Upper lobe of left lung (tissue), 6 donors: ENCODE measurements at regions not wholly inside any gene's neighbourhood (a gene's known extent, or its start where the extent isn't known, plus 50 kb on each side); places are given as distances from the start of the nearest gene placed in this dataset.

Source experiments
- ATAC-seq, 2 donors: fragments of 200-7000 bp; cut with Tn5 transposase; one replicate each; pipeline ENCODE4 v1.9.1; 2022; ENCODE audit warnings: mild to moderate bottlenecking in 2 of 2, moderate library complexity in 2 of 2; ENCODE audit not compliant: low FRiP score in 2 of 2
- DNase-seq, 2 donors: peaks; one replicate each; pipeline ENCODE4 v3.0.0-alpha.2; 2019 to 2020
- H3K27ac ChIP-seq, 4 donors: fragments of 200-600 bp; sonication (generic); one replicate each; pipeline ENCODE4 v1.5.1; 2016 to 2019
- H3K27me3 ChIP-seq, 4 donors: fragments of 200-600 bp; sonication (generic); one replicate each; pipeline ENCODE4 v1.5.1; 2017 to 2019
- H3K36me3 ChIP-seq, 4 donors: fragments of 200-600 bp; sonication (generic); one replicate each; pipeline ENCODE4 v1.5.1; 2016 to 2019
- H3K4me1 ChIP-seq, 4 donors: fragments of 200-600 bp; sonication (generic); one replicate each; pipeline ENCODE4 v1.5.1; 2018 to 2019
- H3K4me3 ChIP-seq, 4 donors: fragments of 200-600 bp; sonication (generic); one replicate each; pipeline ENCODE4 v1.5.1; 2017 to 2019; ENCODE audit warnings: mild to moderate bottlenecking in 2 of 4, moderate library complexity in 1 of 4
- H3K9me3 ChIP-seq, 4 donors: fragments of 200-600 bp; sonication (generic); one replicate each; pipeline ENCODE4 v1.5.1; 2018 to 2019
- CTCF ChIP-seq, 6 experiments: fragments of 450-650 bp in 4 of 6; fragments of 200-600 bp in 2 of 6; sonication (generic) in 2 of 6; IDR thresholded peaks; one replicate each; pipeline ENCODE4 v1.5.1; 2016 to 2019; ENCODE audit warnings: antibody characterized with exemption in 6 of 6
- EP300 ChIP-seq, 4 donors: sonication (generic); formaldehyde crosslinking; IDR thresholded peaks; one replicate each; pipeline ENCODE4 v1.5.1; 2017; ENCODE audit warnings: antibody characterized with exemption in 4 of 4, control low read depth in 2 of 4
- POLR2A ChIP-seq, 4 donors: fragments of 450-650 bp; IDR thresholded peaks; one replicate each; pipeline ENCODE4 v1.5.1; 2016 to 2017; ENCODE audit warnings: antibody characterized with exemption in 4 of 4, mild to moderate bottlenecking in 2 of 4
- POLR2AphosphoS5 ChIP-seq, 2 donors: sonication (generic); formaldehyde crosslinking; IDR thresholded peaks; one replicate each; pipeline ENCODE4 v1.5.1; 2017; ENCODE audit warnings: antibody characterized with exemption in 2 of 2
- WGBS, 2 donors: methylation state at CpG; one replicate each; pipeline ENCODE4 v1.1.5; 2017 to 2018; 5-methylcytosine and 5-hydroxymethylcytosine counted together
- donor health status: DM: no; HTN: no; CAD: no; lungs with moderate emphysema.
- donor health status: DM: no; HTN: yes; CAD: no; lungs with severe emphysema.

GRCh38 chr15:95975212-95975611, 355.3 kb upstream of the NR2F2 start:
- no peaks in the 10 kb centered on the region for H3K27me3 ChIP-seq
- ATAC-seq: no peak
- no peak for DNase-seq
- no peak overlapping the region for H3K4me3 ChIP-seq
- TF ChIP-seq POLR2A (IDR thresholded peaks at IDR 0.05) (no peak), POLR2AphosphoS5 (IDR thresholded peaks at IDR 0.05) (no peak), EP300 (IDR thresholded peaks at IDR 0.05) (no peak), CTCF (IDR thresholded peaks at IDR 0.05) (no peak)
- H3K36me3 ChIP-seq: no peaks in the 10 kb centered on the region
- H3K27ac ChIP-seq: no peak overlapping the region
- H3K4me1 ChIP-seq: no peaks in the 10 kb centered on the region
- 71 to 83% methylated on average over 4 of the region's 4 CpGs for WGBS, 2 donors
- no peaks in the 10 kb centered on the region for H3K9me3 ChIP-seq

- TF ChIP-seq POLR2AphosphoS5 (IDR thresholded peaks at IDR 0.05) (no peak), CTCF (IDR thresholded peaks at IDR 0.05) (no peak), POLR2A (IDR thresholded peaks at IDR 0.05) (no peak), EP300 (IDR thresholded peaks at IDR 0.05) (no peak)
- Histone ChIP-seq H3K27ac (no peak overlapping the region), H3K27me3 (no peaks in the 10 kb centered on the region), H3K36me3 (no peaks in the 10 kb centered on the region), H3K4me1 (no peaks in the 10 kb centered on the region), H3K9me3 (no peaks in the 10 kb centered on the region), H3K4me3 (no peak overlapping the region)
- WGBS, 2 donors: 89 to 97% methylated on average over 3 of the region's 3 CpGs
- ATAC-seq (no peak), DNase-seq (no peak)
Measured at GRCh38 chr15:95979286-95979685, 351.2 kb upstream of the NR2F2 start.

GRCh38 chr15:95981209-95981608, 349.3 kb upstream of the NR2F2 start:
- no peak overlapping the region for H3K4me3 ChIP-seq
- H3K27me3 ChIP-seq: no peaks in the 10 kb centered on the region
- TF ChIP-seq CTCF (IDR thresholded peaks at IDR 0.05) (no peak), POLR2A (IDR thresholded peaks at IDR 0.05) (no peak), POLR2AphosphoS5 (IDR thresholded peaks at IDR 0.05) (no peak), EP300 (IDR thresholded peaks at IDR 0.05) (no peak)
- no peak for ATAC-seq
- no peaks in the 10 kb centered on the region for H3K36me3 ChIP-seq
- no peak for DNase-seq
- 88 to 91% methylated on average over 6 of the region's 6 CpGs for WGBS, 2 donors
- no peak overlapping the region for H3K27ac ChIP-seq
- no peaks in the 10 kb centered on the region for H3K9me3 ChIP-seq
- H3K4me1 ChIP-seq: no peaks in the 10 kb centered on the region

DNA sequence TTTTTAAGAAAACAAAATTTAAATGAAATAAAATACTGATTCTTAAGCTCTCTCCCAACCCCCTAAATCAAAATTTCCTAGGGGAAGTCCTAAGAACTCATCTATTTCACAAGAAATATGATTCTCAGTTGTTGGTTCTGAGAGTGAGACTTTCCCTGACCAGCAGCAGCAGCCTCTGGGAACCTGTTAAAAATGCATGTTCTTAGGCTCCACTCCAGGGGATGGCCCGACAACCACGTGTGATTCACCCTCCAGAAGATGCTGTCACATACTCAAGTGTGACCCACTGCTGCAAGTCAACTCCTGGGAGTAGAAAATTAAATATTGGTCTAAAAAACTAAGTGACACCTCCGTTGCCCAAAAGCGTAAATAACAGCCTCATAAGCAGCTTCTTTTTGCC, 343.2 kb upstream of the NR2F2 start:
- ATAC-seq: no peak

More for the DNA sequence above, 343.2 kb upstream of the NR2F2 start:
- TF ChIP-seq POLR2AphosphoS5 (IDR thresholded peaks at IDR 0.05) (no peak), EP300 (IDR thresholded peaks at IDR 0.05) (no peak), CTCF (IDR thresholded peaks at IDR 0.05) (no peak), POLR2A (IDR thresholded peaks at IDR 0.05) (no peak)
- Histone ChIP-seq H3K4me3 (no peak overlapping the region), H3K9me3 (no peaks in the 10 kb centered on the region), H3K27me3 (no peaks in the 10 kb centered on the region), H3K4me1 (no peaks in the 10 kb centered on the region), H3K36me3 (no peaks in the 10 kb centered on the region), H3K27ac (no peak overlapping the region)
- no peak for DNase-seq
- WGBS, 2 donors: 73% methylated on average over 4 of the region's 4 CpGs
